Left renal cortex interstitium (tissue), 4 donors: ENCODE measurements at regions not wholly inside any gene's neighbourhood (a gene's known extent, or its start where the extent isn't known, plus 50 kb on each side); places are given as distances from the start of the nearest gene placed in this dataset.
"Not testable (repeated sequence)": the region's sequence is repeated elsewhere in the genome, so short reads cannot be mapped to it uniquely, and the experiment has no call there.

ENCODE experiments used
- DNase-seq, 4 donors: peaks; one replicate each; pipeline ENCODE4 v3.0.0-alpha.2; 2013; ENCODE audit warnings: low read depth in 4 of 4, low spot score in 2 of 4, missing footprints in 1 of 4

DNA sequence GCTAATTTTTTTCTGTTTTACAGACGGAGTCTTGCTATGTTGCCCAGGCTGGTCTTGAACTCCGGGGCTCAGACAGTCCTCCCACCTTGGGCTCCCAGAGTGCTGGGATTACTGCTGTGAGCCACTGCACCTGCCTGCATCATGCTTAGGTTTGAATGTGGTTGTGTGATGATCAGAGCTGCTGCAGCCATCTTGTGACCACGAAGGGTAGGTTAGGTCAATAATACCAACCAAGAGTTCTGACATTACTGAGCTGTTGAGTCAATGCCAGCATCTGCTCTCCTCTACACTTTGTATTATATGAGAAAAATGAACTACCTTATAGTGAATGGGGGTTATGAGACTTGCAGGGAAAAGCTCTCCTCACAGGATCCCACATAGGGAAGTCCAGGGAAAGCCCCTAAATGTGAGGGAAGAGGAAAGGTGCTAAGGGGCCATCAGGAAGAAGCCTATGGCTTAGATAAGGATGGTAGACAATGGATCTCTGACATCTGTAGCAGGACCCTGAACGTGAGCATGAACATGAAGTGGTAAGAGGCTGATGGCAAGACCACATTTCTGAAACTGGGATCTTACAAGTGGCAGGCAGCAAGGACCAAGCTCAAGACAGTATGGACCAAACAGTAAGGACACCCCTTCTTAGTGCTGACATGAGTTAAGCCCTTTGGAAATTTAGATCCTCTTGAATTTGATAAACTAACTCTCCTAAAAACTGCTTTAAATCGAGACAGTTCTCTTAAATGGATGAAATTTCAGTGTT, 75.7 kb upstream of the ZNF169 start:
- no peak for DNase-seq

DNA sequence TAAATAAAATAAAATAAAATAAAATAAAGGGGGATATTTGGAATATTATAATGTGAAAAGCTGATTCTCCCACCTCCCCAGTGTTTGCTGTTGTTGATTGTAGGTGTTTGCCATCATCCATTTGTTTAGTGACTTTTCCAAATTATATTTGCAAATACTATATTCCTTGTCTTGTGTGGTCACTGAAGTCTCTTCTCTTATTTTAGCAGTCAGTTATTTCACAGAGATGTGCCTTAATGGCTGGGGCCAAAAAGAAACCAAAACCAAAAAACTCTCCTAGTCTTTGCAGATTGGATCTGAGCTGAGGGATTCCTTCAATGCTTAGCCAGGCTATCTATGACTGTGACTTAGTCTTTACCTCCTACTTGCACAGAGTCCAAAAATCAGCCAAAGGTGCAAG, 70.9 kb upstream of the ZNF169 start:
- DNase-seq: no peak

DNA sequence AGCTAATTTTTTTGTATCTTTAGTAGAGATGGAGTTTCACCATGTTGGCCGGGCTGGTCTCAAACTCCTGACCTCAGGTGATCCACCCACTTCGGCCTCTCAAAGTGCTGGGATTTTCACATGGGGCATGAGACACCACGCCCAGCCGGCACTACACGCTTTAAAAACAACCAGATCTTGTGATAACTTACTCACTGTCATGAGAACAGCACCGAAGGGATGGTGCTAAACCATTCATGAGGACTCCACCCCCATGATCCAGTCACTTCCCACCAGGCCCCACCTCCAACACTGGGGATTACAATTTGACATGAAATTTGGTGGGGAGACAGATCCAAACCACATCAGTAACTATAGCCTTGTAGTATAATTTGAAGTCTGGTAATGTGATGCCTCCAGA, 67.4 kb upstream of the ZNF169 start:
- DNase-seq: not testable (repeated sequence)

DNA sequence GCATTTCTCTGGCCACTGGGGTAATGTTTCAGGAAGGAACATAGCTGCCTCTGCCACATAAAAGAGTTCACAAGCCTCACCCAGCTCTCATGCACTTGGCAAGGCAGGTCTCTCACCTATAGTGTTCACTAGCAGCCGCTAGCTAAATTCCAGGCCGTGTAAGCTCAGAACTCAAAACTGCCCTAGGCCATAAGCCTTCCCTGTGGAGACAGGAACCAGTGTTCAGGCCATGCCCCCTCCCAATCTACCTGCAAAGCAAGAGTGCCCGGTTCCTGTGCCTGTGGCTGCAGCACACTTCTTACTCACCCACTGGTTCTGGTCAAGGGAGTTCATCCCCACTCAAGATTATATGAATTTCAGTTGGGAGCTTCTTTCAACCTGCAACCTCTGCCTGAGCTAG, 60.7 kb upstream of the ZNF169 start:
- no peak for DNase-seq

DNA sequence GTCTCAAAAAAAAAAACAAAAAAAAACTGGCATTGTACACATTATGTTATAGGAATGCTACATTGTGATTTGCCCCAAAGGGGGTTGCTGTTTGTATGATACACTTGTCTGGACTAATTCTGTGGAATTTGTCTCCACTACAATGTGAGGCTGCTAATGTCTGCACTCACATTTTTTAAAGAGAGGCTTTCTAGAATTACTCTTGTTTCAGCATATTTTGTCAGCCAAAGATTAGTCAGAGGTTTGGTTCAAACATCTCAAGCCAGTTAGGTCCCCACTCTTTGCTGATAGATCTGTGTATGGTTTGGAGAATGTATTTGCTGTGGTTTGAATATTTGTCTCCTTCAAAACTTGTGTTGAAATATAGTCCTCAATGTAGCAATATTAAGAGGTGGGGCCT, 59.3 kb upstream of the ZNF169 start:
- DNase-seq: no peak

DNA sequence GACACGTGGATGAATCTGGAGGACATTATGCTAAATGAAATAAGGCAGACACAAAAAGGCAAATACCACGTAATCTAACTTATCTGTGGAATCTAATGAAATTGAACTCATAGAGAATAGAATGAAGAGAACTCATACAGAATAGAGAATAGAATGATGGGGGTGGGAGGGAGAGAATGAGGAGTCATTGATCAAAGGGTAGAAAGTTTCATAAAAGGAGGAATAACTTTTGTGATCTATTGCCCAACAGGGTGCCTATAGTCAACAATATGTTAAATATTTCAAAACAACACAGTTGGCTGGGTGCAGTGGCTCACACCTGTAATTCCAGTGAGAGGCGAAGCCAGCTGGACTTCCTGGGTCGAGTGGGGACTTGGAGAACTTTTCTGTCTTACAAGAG, 54.9 kb upstream of the ZNF169 start:
- DNase-seq: no peak

DNA sequence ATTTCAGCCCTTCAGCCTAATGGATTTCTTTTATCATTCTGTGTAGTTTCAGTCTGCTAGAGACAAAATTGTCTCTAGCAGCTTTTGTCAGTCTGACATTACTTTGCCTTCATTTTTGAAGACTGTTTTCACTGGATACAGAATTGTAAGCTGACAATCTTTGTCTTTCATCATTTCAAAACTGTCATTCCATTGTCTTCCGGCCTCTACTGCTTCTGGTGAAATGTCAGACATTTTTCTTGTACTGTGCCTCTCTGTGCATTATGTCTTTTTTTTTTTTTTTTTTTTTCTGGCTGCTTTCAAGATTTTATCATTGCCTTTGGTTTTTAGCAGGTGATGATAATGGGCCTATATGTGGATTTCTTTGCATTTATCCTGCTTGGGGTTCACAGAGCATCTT, 51.3 kb upstream of the ZNF169 start:
- no peak for DNase-seq
